SU-DHL-6 (cell line): ENCODE measurements at regions not wholly inside any gene's neighbourhood (a gene's known extent, or its start where the extent isn't known, plus 50 kb on each side); places are given as distances from the start of the nearest gene placed in this dataset.

ENCODE experiments used
- CTCF ChIP-seq: fragments of 200-600 bp; sonication (generic); IDR thresholded peaks from one replicate; pipeline ENCODE4 v1.5.1; 2017; ENCODE audit warnings: antibody characterized with exemption, mild to moderate bottlenecking, low read length, moderate library complexity; ENCODE audit not compliant: insufficient read depth, poor library complexity, severe bottlenecking
- EZH2phosphoT487 ChIP-seq: fragments of 200-600 bp; sonication (generic), shearing (Covaris generic); conservative IDR thresholded peaks from 2 replicates; pipeline ENCODE4 v1.6.1; 2018; ENCODE audit warnings: mild to moderate bottlenecking, antibody characterized with exemption, low read length, moderate library complexity, mixed read lengths

- no peak for TF ChIP-seq CTCF
- no peak for TF ChIP-seq EZH2phosphoT487
These were observed 163.5 kb upstream of the ANKRD55 start for GRCh38 chr5:56396634-56397033.
